HEK293T (cell line): ENCODE measurements at regions not wholly inside any gene's neighbourhood (a gene's known extent, or its start where the extent isn't known, plus 50 kb on each side); places are given as distances from the start of the nearest gene placed in this dataset.

ENCODE experiments used
- BHLHE40 ChIP-seq: fragments of 450-650 bp; IDR thresholded peaks from 2 replicates; pipeline ENCODE4 v1.6.1; 2016; ENCODE audit warnings: mild to moderate bottlenecking, moderate library complexity, borderline replicate concordance
- ELF4 ChIP-seq: fragments of 450-650 bp; IDR thresholded peaks from 2 replicates; pipeline ENCODE4 v1.6.1; 2017; ENCODE audit warnings: antibody characterized with exemption
- FOXK2 ChIP-seq: fragments of 450-650 bp; IDR thresholded peaks from 2 replicates; pipeline ENCODE4 v1.6.1; 2016; ENCODE audit warnings: mild to moderate bottlenecking
- FOXM1 ChIP-seq: fragments of 450-650 bp; IDR thresholded peaks from 2 replicates; pipeline ENCODE4 v1.6.1; 2017; ENCODE audit warnings: mild to moderate bottlenecking, borderline replicate concordance
- HDGF ChIP-seq: fragments of 450-650 bp; IDR thresholded peaks from 2 replicates; pipeline ENCODE4 v1.6.1; 2017; ENCODE audit warnings: antibody characterized with exemption, borderline replicate concordance
- L3MBTL2 ChIP-seq: fragments of 450-650 bp; conservative IDR thresholded peaks from 2 replicates; pipeline ENCODE4 v1.6.1; 2016; ENCODE audit warnings: mild to moderate bottlenecking
- LEF1 ChIP-seq: fragments of 450-650 bp; IDR thresholded peaks from 2 replicates; pipeline ENCODE4 v1.6.1; 2017; ENCODE audit warnings: mild to moderate bottlenecking, borderline replicate concordance
- NFRKB ChIP-seq: fragments of 450-650 bp; IDR thresholded peaks from 2 replicates; pipeline ENCODE4 v1.6.1; 2016; ENCODE audit warnings: mild to moderate bottlenecking, moderate library complexity
- PKNOX1 ChIP-seq: fragments of 450-650 bp; IDR thresholded peaks from 2 replicates; pipeline ENCODE4 v1.6.1; 2016
- SP1 ChIP-seq: fragments of 450-650 bp; IDR thresholded peaks from 2 replicates; pipeline ENCODE4 v1.6.1; 2017
- SUZ12 ChIP-seq: fragments of 450-650 bp; IDR thresholded peaks from 2 replicates; pipeline ENCODE4 v1.6.1; 2016; ENCODE audit warnings: mild to moderate bottlenecking
- TARDBP ChIP-seq: fragments of 450-650 bp; IDR thresholded peaks from 2 replicates; pipeline ENCODE4 v1.6.1; 2016
- ZNF384 ChIP-seq: fragments of 450-650 bp; IDR thresholded peaks from 2 replicates; pipeline ENCODE4 v1.6.1; 2016

GRCh38 chr15:98226149-98226548, 265.6 kb downstream of the ARRDC4 start:
- TF ChIP-seq FOXK2 (no peak), FOXM1 (no peak), TARDBP (no peak), ZNF384 (no peak), NFRKB (no peak), L3MBTL2 (no peak), ELF4 (no peak), BHLHE40 (no peak), SP1 (no peak), SUZ12 (no peak), LEF1 (no peak), HDGF (no peak), PKNOX1 (no peak)
